LHCN-M2 (cell line): ENCODE measurements at regions not wholly inside any gene's neighbourhood (a gene's known extent, or its start where the extent isn't known, plus 50 kb on each side); places are given as distances from the start of the nearest gene placed in this dataset.
"Not testable (repeated sequence)": the region's sequence is repeated elsewhere in the genome, so short reads cannot be mapped to it uniquely, and the experiment has no call there.

Source experiments
- DNase-seq: peaks from one replicate; pipeline ENCODE4 v3.0.0-alpha.2; 2012; ENCODE audit warnings: low read depth

DNA sequence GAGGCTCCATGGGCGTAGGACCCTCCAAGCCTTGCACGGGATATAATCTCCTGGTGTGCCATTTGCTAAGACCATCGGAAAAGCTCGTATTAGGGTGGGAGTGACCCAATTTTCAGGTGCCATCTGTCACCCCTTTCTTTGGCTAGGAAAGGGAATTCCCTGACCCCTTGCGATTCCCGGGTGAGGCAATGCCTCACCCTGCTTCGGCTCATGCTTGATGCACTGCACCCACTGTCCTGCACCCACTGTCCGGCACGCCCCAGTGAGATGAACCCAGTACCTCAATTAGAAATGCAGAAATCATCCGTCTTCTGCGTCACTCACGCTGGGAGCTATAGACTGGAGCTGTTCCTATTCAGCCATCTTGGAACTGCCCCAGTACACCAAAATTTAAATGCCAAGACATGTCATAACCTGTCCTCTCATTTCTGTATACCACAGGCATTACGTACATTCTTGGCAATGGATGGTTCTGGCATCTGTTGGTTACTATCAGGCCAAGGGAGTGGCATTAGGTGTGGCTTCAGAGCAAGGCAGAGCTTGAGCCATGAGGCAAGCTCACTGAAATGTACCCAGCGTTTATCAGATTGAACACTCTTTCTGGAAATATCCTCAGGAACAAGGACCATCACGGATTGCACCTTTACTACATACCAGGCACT lies 95.4 kb upstream of the GALNT18 start:
- no peak for DNase-seq

DNA sequence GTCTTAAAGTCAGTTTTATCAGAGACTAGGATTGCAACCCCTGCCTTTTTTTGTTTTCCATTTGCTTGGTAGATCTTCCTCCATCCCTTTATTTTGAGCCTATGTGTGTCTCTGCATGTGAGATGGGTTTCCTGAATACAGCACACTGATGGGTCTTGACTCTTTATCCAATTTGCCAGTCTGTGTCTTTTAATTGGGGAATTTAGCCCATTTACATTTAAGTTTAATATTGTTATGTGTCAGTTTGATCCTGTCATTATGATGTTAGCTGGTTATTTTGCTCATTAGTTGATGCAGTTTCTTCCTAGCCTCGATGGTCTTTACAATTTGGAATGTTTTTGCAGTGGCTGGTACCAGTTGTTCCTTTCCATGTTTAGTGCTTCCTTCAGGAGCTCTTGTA lies 93.3 kb upstream of the GALNT18 start:
- not testable (repeated sequence) for DNase-seq

DNA sequence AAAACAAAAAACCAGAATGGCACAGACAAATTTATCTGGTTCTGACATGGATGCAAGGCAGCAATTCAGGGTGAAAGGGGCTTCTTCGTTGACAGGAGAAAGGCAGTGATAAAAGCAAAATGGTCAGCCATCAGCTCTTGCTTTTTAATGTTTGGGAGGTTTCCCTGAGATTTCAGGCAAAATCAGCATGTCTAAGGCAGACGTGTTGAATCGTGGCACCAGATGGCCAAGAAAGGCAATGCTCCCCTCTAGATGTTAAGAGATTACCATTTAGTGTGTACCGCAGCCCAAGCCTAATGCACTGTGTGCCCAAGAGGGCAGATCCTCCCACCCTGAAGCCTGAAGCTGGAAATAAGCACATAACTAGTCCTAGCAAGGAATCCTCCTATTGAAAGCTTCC lies 88.8 kb upstream of the GALNT18 start:
- no peak for DNase-seq

DNA sequence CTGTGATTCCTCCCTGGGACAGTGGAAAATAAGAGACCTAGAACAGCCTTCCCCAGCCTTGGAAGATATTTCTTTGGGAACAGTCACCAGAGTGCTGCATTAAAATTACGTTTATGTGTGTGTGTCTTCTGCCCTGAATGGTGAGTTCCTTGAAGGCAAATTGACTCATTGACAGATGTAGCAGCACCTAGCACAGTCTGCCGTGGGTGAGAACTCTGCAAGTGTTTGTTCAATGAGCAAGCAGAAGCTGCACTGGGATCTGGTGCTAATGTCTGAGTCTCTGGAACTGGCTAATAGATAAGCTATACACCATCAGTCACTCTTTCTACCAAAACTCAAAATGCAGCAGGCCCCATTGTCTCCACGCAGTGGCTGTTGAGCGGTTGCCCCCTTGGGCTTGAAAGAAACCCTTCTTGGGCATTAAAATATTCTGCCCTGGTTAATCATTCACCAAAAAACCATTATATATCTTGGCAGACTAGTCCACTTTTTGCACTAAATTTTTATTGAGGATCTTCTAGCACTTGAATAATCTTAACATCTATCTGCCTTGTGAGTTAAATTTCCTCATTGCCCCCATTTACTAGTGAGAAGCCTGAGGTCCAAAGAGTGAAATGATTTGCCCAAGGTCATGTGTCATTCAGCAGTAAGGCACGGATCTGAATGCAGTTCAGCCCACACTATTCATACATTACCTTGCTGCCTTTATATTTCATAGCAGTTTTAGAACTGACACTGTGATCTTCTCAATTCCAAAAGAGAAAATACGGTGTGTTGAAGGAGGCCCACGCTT lies 87.8 kb upstream of the GALNT18 start:
- DNase-seq, result no peak

DNA sequence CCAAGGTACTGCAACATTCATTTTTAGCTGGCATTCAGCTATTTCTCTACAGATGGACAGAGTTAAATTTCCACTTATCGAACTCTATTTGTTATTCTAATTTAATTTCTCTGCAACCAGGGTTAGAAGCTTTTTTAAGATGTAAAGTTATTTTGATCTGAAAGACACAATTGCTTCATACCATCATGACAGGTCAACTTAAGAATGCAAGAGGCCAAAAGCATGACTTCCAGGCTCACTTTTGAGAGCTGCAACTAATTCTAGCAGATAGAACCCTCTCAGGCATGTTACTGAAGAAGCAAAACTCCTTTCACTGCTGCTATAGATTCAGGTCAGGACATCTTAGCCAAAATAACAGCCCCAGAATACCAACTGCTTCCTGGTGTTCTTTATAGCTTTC lies 86.5 kb upstream of the GALNT18 start:
- DNase-seq, result peak; percentile 12

DNA sequence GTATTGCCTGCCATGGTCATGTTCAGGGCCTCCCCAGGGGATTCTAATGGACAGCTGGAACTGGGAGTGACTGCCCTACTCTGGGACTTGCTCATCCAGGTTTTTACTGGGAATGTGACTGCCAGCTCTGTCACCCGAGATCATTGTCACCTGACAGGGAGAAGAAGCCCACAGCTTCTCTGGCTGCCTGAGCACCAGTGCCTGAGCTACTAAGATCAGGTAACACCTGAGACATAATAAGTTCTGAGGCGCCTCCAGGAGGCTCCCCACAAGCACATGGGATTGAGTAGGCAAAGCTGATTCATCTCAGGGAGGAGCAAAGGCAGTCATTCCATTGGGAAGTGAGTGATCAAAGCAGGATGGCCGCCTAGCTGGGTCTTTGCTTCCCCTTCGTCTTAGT lies 84.2 kb upstream of the GALNT18 start:
- peak; percentile 42 for DNase-seq

DNA sequence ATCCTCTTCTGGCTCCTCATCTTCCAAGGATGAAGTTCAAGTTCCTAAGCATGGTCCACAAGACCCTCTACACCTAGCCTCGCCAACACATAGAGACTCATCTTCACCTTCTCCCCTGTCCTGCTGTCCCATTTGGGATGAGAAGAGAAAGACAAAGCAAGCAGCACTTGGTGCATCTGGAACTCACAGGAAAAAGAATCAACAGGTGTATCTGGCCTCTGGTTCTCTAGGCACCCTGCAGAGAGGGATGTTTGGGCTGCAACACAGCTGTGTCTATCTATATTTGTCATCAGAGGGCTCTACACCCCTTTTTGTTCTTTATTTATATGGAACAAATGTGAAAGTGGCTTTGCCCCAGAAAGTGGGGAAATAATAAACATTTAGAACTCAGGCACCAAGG lies 82.1 kb upstream of the GALNT18 start:
- peak; percentile 11 for DNase-seq

DNA sequence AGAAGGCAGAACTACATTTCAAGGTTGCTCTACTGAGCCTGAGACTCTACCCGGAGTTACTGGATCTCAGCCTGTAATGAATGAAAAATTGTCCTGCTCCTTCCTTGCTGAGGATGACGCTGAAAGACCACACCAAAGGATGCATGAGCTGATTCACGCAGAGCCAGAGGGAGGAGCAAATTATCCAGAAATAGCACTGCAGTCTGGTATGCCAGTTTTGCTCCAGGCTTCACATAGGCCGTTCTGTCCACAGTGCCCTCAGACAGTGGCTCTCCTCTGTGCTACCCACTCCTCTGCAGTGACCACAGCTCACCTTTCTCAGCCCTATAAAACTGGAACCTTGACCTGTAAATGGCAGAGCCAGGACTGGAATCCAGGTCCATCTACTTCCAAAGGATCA lies 79.3 kb upstream of the GALNT18 start:
- peak; percentile 61 for DNase-seq

DNA sequence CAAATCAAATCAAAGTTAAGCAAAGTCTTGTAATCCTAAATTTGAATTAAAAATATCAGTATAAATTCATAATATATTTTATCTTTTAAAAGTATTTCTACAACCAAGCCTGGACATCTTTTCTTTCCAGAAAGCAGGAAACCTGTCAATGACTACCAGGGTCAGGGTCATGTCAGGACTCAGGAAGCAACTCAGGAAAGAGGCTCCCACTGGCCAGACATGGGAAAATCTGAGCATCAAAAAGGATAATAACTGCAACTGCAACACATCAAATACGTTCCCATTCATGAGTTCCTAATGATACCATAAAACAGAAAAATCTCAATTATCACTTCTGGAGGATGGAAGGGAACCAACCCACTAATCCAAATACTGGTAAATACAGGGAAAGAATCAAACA lies 76.0 kb upstream of the GALNT18 start:
- no peak for DNase-seq

DNA sequence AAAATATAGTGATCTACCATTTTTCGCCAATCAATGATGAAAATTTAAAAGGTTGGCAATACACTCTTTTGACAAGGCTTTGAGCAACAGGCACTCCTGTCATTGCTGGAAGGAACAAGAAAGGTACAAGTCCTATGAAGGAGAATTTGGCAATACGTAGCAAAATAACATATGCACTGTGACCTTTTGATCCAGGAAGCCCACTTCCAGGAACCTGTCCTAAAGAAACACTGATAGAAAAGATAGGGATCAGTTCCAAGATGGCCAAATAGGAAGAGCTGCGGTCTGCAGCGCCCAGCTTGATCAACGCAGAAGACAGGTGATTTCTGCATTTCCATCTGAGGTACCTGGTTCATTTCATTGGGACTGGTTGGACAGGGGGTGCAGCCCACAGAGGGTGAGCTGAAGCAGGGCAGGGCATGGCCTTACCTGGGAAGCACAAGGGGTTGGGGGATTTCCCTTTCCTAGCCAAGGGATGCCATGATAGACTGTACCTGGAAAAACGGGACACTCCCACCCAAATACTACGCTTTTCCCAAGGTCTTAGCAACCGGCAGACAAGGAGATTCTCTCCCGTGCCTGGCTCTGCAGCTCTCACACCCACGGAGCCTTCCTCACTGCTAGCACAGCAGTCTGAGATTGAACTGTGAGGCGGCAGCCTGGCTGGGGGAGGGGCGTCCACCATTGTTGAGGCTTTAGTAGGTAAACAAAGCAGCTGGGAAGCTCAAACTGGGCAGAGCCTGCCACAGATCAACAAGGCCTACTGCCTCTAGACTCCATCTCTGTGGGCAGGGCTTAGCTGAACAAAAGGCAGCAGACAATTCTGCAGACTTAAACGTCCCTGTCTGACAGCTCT lies 69.7 kb upstream of the GALNT18 start:
- DNase-seq, result no peak

DNA sequence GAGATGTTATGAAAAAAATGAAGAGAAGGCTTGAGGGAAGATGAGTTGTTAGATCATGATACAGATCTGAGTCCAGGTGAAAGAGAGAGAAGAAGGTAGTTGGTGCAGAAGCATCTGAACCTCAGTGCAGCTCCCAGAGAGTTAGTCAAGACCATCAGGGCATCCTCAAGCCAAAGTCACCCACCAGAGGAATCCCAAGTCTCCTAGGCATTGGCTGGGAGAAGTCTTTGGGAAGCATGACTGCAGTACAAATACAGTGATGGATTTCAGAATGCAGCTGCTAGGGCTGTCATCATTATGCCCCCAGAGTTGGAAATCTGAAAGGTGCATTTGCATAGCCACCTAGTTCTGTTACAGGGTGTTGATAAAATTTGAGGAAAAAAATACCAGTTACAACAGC lies 59.7 kb upstream of the GALNT18 start:
- DNase-seq, result no peak

DNA sequence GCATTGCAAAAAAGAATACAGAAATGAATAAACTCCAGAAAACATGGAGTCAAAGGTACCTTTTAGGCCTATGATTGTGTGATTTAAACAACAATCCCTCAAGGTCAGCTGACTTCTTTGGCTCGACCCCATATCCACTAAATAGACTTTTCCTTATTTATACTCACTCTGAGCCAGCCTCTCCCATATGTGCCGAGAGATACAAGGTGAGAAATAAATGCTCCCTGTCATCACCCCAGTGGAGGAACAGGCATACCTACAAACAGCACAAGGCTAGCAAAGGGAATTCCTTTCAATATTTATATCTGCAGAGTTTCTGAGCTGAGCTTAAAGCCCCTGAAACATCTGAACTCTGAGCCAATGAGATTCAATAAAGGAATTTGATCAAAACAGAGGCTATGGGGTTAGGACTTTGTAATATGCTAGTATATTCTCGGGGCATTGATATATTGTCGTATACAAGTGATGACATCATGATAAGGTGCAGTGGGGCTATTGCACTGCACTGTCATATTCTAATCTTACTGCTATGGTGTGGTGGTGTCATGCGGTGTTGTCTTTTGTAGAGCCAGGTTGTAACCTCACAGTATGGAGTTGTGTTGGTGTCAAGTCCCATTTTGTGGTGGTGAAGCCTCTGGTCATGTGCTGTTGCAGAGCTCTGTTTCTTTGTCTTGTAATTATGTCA lies 56.0 kb upstream of the GALNT18 start:
- DNase-seq, result no peak

DNA sequence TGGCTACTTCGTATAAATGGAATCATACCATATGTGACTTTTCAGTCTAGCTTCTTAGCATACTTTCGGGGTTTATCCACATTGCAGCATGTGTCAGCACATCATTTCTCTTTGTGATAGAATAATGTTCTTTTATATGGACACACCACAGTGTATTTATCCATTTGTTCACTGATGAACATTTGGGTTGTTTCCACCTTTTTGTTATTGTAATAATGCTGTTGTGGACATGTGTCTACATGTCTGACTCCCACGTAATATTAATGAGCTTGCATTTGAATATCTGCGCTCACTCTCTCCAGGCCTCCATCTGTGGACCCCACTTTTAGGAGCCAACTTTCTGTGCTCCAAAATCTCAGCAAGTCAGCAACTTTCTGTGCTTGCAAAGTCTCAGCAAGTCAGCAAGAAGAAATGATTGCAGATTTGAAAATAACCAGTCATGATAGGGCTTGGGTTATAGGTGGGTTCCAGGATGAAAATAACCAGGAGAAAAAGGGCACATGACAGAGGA lies 53.9 kb upstream of the GALNT18 start:
- DNase-seq, result no peak

DNA sequence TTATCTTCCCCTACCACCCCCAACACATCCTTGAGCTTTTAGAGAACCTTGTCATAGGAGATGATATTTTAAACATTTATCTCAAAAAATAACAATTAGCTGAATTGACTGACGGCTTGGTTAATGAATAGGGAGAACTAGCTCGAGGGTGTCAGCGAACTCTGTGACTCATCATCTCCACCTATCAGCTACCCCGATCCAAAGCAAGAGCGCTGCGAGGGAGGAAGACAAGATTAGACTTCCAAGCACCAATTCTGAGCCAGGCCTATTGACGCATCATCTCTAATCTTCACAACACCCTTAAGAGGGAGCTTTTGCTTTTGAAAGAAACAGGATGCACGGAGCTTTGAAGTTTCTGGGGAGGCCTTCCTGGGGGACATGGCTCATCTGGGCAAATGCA lies 51.0 kb upstream of the GALNT18 start:
- no peak for DNase-seq

DNA sequence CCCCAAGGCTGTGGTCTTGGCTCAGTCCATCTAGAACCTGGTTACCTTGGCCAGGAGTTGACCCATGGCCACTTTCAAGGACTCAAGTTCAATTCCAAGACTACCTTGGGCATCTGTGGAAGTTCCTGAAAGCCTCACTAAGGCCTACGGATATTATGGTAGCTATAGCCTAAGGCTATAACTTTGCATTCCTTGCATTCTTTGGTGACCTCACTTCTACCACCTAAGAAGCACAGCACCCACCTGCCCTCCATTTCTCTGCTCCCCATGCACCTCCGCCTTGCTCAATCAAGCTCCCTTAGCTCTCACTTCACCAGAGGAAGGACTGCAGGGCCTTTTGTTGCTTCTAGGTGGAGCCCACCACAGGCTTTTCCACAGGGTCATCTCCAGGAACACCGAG lies 50.3 kb upstream of the GALNT18 start:
- no peak for DNase-seq
